CD4-positive, alpha-beta T cell (primary cell): ENCODE measurements at regions not wholly inside any gene's neighbourhood (a gene's known extent, or its start where the extent isn't known, plus 50 kb on each side); places are given as distances from the start of the nearest gene placed in this dataset.

Source experiments
- ATAC-seq: fragments of 200-7000 bp; cut with Tn5 transposase; one replicate; pipeline ENCODE4 v1.10.0; 2022; ENCODE audit warnings: mild to moderate bottlenecking; ENCODE audit not compliant: poor library complexity
- CTCF ChIA-PET: fragments of 350-600 bp; sonication (Branson Sonifier 250); formaldehyde crosslinking; loops from one replicate; lab custom pipeline; 2021; ENCODE audit warnings: antibody characterized with exemption, inconsistent platforms; lab: Charles Lee
- POLR2A ChIA-PET: fragments of 350-600 bp; sonication (Branson Sonifier 250); formaldehyde crosslinking; loops from one replicate; lab custom pipeline; 2021; ENCODE audit warnings: antibody characterized with exemption, inconsistent platforms; lab: Charles Lee
- DNase-seq, 14 experiments: peaks; one replicate each; pipeline ENCODE4 v3.0.0-alpha.2; 2013 to 2020; ENCODE audit warnings: mixed read lengths in 2 of 14
- H3K27ac ChIP-seq, 2 donors: one replicate each; pipeline versions ENCODE4 v1.5.1 to v1.7.0; 2013; ENCODE audit warnings: low read length in 2 of 2, low read depth in 1 of 2, mild to moderate bottlenecking in 1 of 2
- H3K27me3 ChIP-seq, 2 experiments: 1 replicate in 1 of 2; 2 replicates in 1 of 2; pipeline versions ENCODE4 v1.6.1 to v1.7.0; 2013; ENCODE audit warnings: low read length in 2 of 2, control low read depth in 1 of 2, mild to moderate bottlenecking in 1 of 2, moderate library complexity in 1 of 2; ENCODE audit not compliant: insufficient read depth in 2 of 2, control insufficient read depth in 1 of 2
- H3K36me3 ChIP-seq: one replicate; pipeline ENCODE4 v1.6.1; 2013; ENCODE audit warnings: low read length, control low read depth; ENCODE audit not compliant: insufficient read depth
- H3K4me1 ChIP-seq: one replicate; pipeline ENCODE4 v1.6.1; 2013; ENCODE audit warnings: low read length, control low read depth; ENCODE audit not compliant: insufficient read depth
- H3K4me3 ChIP-seq: one replicate; pipeline ENCODE4 v1.5.1; 2013; ENCODE audit warnings: mild to moderate bottlenecking, low read length, moderate library complexity
- H3K9me3 ChIP-seq, 2 experiments: 1 replicate in 1 of 2; 2 replicates in 1 of 2; pipeline versions ENCODE4 v1.6.1 to v1.7.0; 2013; ENCODE audit warnings: low read length in 2 of 2, mild to moderate bottlenecking in 2 of 2, control low read depth in 1 of 2, moderate library complexity in 1 of 2; ENCODE audit not compliant: control insufficient read depth in 1 of 2, insufficient read depth in 1 of 2
- H3K27ac Mint-ChIP-seq: one replicate; pipeline ENCODE4 v1.8.0; 2020; ENCODE audit warnings: mixed read lengths
- H3K27me3 Mint-ChIP-seq: one replicate; pipeline ENCODE4 v1.8.0; 2021; ENCODE audit warnings: mixed read lengths
- H3K36me3 Mint-ChIP-seq: one replicate; pipeline ENCODE4 v1.8.0; 2021; ENCODE audit warnings: low read depth, mixed read lengths
- H3K4me1 Mint-ChIP-seq: one replicate; pipeline ENCODE4 v1.8.0; 2021; ENCODE audit warnings: low read depth, mixed read lengths
- H3K4me3 Mint-ChIP-seq: one replicate; pipeline ENCODE4 v1.8.0; 2020; ENCODE audit warnings: mild to moderate bottlenecking, mixed read lengths
- H3K9me3 Mint-ChIP-seq: one replicate; pipeline ENCODE4 v1.8.0; 2020; ENCODE audit warnings: mixed read lengths
- CTCF ChIP-seq: fragments of 200-600 bp; IDR thresholded peaks from one replicate; pipeline ENCODE4 v1.8.0; 2022; ENCODE audit warnings: antibody characterized with exemption, mild to moderate bottlenecking
- intact Hi-C, 2 experiments: fragments of 100-400 bp; cut with DNase I in 1 of 2; cut with micrococcal nuclease in 1 of 2; formaldehyde crosslinking; loops; one replicate each; pipeline versions ENCODE4 v1.15.1 to v1.9.0; 2023 to 2025; cut with DNase I, micrococcal nuclease

GRCh38 chr16:85200471-85201278 is 88.4 kb upstream of the CIBAR2 start:
- Histone ChIP-seq H3K27me3 (no peaks in the 10 kb centered on the region), H3K9me3 (no peaks in the 10 kb centered on the region), H3K4me3 (no peak overlapping the region), H3K36me3 (no peaks in the 10 kb centered on the region), H3K27ac (no peak overlapping the region), H3K4me1 (no peaks in the 10 kb centered on the region)
- no peak for DNase-seq
- intact Hi-C loops: no loop called here
- TF ChIP-seq CTCF: no peak
- no peaks in the 10 kb centered on the region for H3K36me3 Mint-ChIP-seq
- no peak for ATAC-seq
- H3K27ac Mint-ChIP-seq: no peak overlapping the region
- H3K9me3 Mint-ChIP-seq: no peaks in the 10 kb centered on the region
- ChIA-PET POLR2A (no interaction called here), CTCF (no interaction called here)
- no peaks in the 10 kb centered on the region for H3K4me1 Mint-ChIP-seq
- no peak overlapping the region for H3K4me3 Mint-ChIP-seq
- peaks cover 5% of the 10 kb centered on the region for H3K27me3 Mint-ChIP-seq

- no peak for TF ChIP-seq CTCF
- no peaks in the 10 kb centered on the region for H3K36me3 ChIP-seq
- no peak overlapping the region for H3K27ac Mint-ChIP-seq
Observed at GRCh38 chr16:85201574-85201973, 89.3 kb upstream of the CIBAR2 start.

GRCh38 chr16:85202051-85202601 is 89.9 kb upstream of the CIBAR2 start:
- ATAC-seq: no peak
- no peaks in the 10 kb centered on the region for H3K4me1 ChIP-seq
- no peak for TF ChIP-seq CTCF
- H3K27me3 ChIP-seq: no peaks in the 10 kb centered on the region
- no peaks in the 10 kb centered on the region for H3K4me1 Mint-ChIP-seq
- CTCF ChIA-PET: no interaction called here
- no peak for DNase-seq
- H3K36me3 ChIP-seq: no peaks in the 10 kb centered on the region
- no peaks in the 10 kb centered on the region for H3K36me3 Mint-ChIP-seq
- H3K9me3 Mint-ChIP-seq: no peaks in the 10 kb centered on the region
- peaks cover 5% of the 10 kb centered on the region for H3K27me3 Mint-ChIP-seq
- H3K27ac ChIP-seq: no peak overlapping the region
- POLR2A ChIA-PET: interaction anchor here (0.7 kb wide), 1 partner anchor 116 kb away, joined by 3 read pairs; no protein-coding TSS in a partner anchor
- no peak overlapping the region for H3K27ac Mint-ChIP-seq
- no peak overlapping the region for H3K4me3 Mint-ChIP-seq
- peaks cover 0 to 4% of the 10 kb centered on the region in 2 experiments for H3K9me3 ChIP-seq
- intact Hi-C loops: no loop called here
- no peak overlapping the region for H3K4me3 ChIP-seq

More at GRCh38 chr16:85201574-85201973, 89.3 kb upstream of the CIBAR2 start:
- Histone ChIP-seq H3K4me1 (no peaks in the 10 kb centered on the region), H3K27me3 (no peaks in the 10 kb centered on the region), H3K27ac (no peak overlapping the region), H3K9me3 (peaks cover 0 to 4% of the 10 kb centered on the region in 2 experiments), H3K4me3 (no peak overlapping the region)
- Mint-ChIP-seq H3K9me3 (no peaks in the 10 kb centered on the region), H3K4me1 (no peaks in the 10 kb centered on the region), H3K36me3 (no peaks in the 10 kb centered on the region), H3K4me3 (no peak overlapping the region), H3K27me3 (peaks cover 5% of the 10 kb centered on the region)
- ChIA-PET CTCF (no interaction called here), POLR2A (interaction anchor here (0.7 kb wide), 1 partner anchor 116 kb away, joined by 3 read pairs; no protein-coding TSS in a partner anchor)
- intact Hi-C loops: no loop called here
- DNase-seq (no peak), ATAC-seq (no peak)
